ENCODE measurements at regions not wholly inside any gene's neighbourhood (a gene's known extent, or its start where the extent isn't known, plus 50 kb on each side); places are given as distances from the start of the nearest gene placed in this dataset.
A peak's percentile ranks its signal among the peaks of the same experiment; 100 is the strongest.
"Not testable (repeated sequence)": the region's sequence is repeated elsewhere in the genome, so short reads cannot be mapped to it uniquely, and the experiment has no call there.

- in situ Hi-C loops (cut with MboI; ENCODE audit: low sequenced_read_pairs, unreplicated experiment); DNase-seq (ENCODE audit: low spot score): not testable (repeated sequence)
These were observed 61.3 kb downstream of the AIPL1 start for GRCh38 chr17:6373599-6373998.

- no peak for DNase-seq (ENCODE audit: low spot score)
- no peak for TF ChIP-seq CTCF (IDR thresholded peaks at IDR 0.05; ENCODE audit: borderline replicate concordance, control extremely low read depth, extremely low read depth, insufficient read depth, missing control alignments)
- in situ Hi-C loops (cut with MboI; ENCODE audit: low sequenced_read_pairs, unreplicated experiment) = no loop called here
These were observed 68.7 kb downstream of the AIPL1 start for GRCh38 chr17:6366221-6366666.

- in situ Hi-C loops (cut with MboI; ENCODE audit: low sequenced_read_pairs, unreplicated experiment) = no loop called here
- no peak for TF ChIP-seq CTCF (IDR thresholded peaks at IDR 0.05; ENCODE audit: borderline replicate concordance, control extremely low read depth, extremely low read depth, insufficient read depth, missing control alignments)
- no peak for DNase-seq (ENCODE audit: low spot score)
These were observed 69.5 kb downstream of the AIPL1 start for GRCh38 chr17:6365200-6365943.

- peak; percentile 41 for DNase-seq (ENCODE audit: low spot score)
- in situ Hi-C loops (cut with MboI; ENCODE audit: low sequenced_read_pairs, unreplicated experiment) = no loop called here
- no peak for TF ChIP-seq CTCF (IDR thresholded peaks at IDR 0.05; ENCODE audit: borderline replicate concordance, control extremely low read depth, extremely low read depth, insufficient read depth, missing control alignments)
These were observed 73.2 kb downstream of the AIPL1 start for GRCh38 chr17:6361733-6362132.

GRCh38 chr17:6358131-6358530, 76.8 kb downstream of the AIPL1 start:
- no peak for DNase-seq (ENCODE audit: low spot score)
- TF ChIP-seq CTCF (IDR thresholded peaks at IDR 0.05; ENCODE audit: borderline replicate concordance, control extremely low read depth, extremely low read depth, insufficient read depth, missing control alignments) = no peak
- in situ Hi-C loops (cut with MboI; ENCODE audit: low sequenced_read_pairs, unreplicated experiment) = no loop called here

- DNase-seq (ENCODE audit: low spot score) = no peak
- in situ Hi-C loops (cut with MboI; ENCODE audit: low sequenced_read_pairs, unreplicated experiment) = no loop called here
- TF ChIP-seq CTCF (IDR thresholded peaks at IDR 0.05; ENCODE audit: borderline replicate concordance, control extremely low read depth, extremely low read depth, insufficient read depth, missing control alignments) = no peak
These were observed 78.4 kb downstream of the AIPL1 start for GRCh38 chr17:6356562-6356961.

- in situ Hi-C loops (cut with MboI; ENCODE audit: low sequenced_read_pairs, unreplicated experiment) = no loop called here
- TF ChIP-seq CTCF (IDR thresholded peaks at IDR 0.05; ENCODE audit: borderline replicate concordance, control extremely low read depth, extremely low read depth, insufficient read depth, missing control alignments) = no peak
These were observed 79.7 kb downstream of the AIPL1 start for GRCh38 chr17:6355196-6355595.

More at GRCh38 chr17:6355196-6355595, 79.7 kb downstream of the AIPL1 start:
- no peak for DNase-seq (ENCODE audit: low spot score)
